ENCODE measurements at regions not wholly inside any gene's neighbourhood (a gene's known extent, or its start where the extent isn't known, plus 50 kb on each side); places are given as distances from the start of the nearest gene placed in this dataset.

DNA sequence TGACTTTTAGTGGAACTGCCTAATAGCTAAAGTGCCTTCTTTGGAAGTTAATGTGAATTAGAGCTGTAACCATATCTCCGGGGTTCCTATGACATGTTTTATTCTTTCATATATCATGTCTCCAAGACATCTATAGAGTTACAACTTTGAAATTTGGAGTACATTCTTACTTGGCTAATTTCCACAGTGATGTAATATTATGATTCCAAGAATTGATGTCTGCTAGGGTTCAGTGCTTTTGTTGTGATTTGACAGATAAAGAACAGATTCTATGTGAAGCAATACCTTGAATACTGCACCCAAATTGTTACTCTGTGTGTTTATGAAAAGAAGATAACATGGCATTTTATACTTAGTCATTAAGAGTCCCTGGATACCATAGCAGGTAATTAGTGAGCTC, 934.3 kb downstream of the NTRK3 start:
- H2AK5ac ChIP-seq (ENCODE audit: low read depth, low read length): no peak overlapping the region
- CTCF ChIA-PET (ENCODE audit: partially characterized antibody): no interaction called here
- H2BK15ac ChIP-seq (ENCODE audit: low read length): no peak overlapping the region
- H3K9me3 ChIP-seq (ENCODE audit: insufficient read depth in 2 of 2, low read depth in 1 of 2, low read length in 1 of 2): no peaks in the 10 kb centered on the region
- H3K23me2 ChIP-seq (ENCODE audit: low read depth, low read length): no peaks in the 10 kb centered on the region; the same call in 1 of the 2 replicates
- H3K36me3 ChIP-seq (ENCODE audit: control insufficient read depth in 2 of 4, insufficient read depth in 4 of 4, low read length in 3 of 4): no peaks in the 10 kb centered on the region
- no peak for TF ChIP-seq RNF2 (IDR thresholded peaks at IDR 0.05; ENCODE audit: borderline replicate concordance, low read depth, low read length, missing control alignments, poor library complexity, severe bottlenecking)
- no peak overlapping the region for H3K27ac ChIP-seq (ENCODE audit: low read depth, low read length)
- H3K4me2 ChIP-seq (ENCODE audit: insufficient read depth in 1 of 2, low read depth in 2 of 2, low read length in 2 of 2): no peak overlapping the region
- H4K91ac ChIP-seq (replicated peaks; ENCODE audit: insufficient read length, low read length): no peak overlapping the region
- no peak overlapping the region for H4K5ac ChIP-seq (ENCODE audit: insufficient read length, low read depth, low read length)
- H2BK120ac ChIP-seq (replicated peaks; ENCODE audit: low read depth, low read length): no peak overlapping the region
- H3K9ac ChIP-seq (replicated peaks in 1 of 4; ENCODE audit: extremely low read depth in 1 of 4, low read depth in 3 of 4, low read length in 3 of 4): no peak overlapping the region
- no peak overlapping the region for H2BK5ac ChIP-seq (ENCODE audit: low read depth, low read length)
- H4K20me1 ChIP-seq (replicated peaks in 1 of 2; ENCODE audit: control insufficient read depth in 1 of 2, insufficient read depth in 2 of 2, low read length in 2 of 2): no peaks in the 10 kb centered on the region
- H3K56ac ChIP-seq (replicated peaks; ENCODE audit: insufficient read length, low read depth, low read length): no peak overlapping the region
- DNase-seq (ENCODE audit: low read depth in 1 of 2, low spot score in 2 of 2) (no peak), FAIRE-seq (no peak)
- H3K79me1 ChIP-seq (ENCODE audit: low read depth, low read length): no peaks in the 10 kb centered on the region
- H2AFZ ChIP-seq (ENCODE audit: low read length): no peak overlapping the region
- POLR2A ChIA-PET (ENCODE audit: partially characterized antibody): no interaction called here
- H2BK12ac ChIP-seq (ENCODE audit: low read depth, low read length): no peak overlapping the region
- no peak overlapping the region for H3K4me3 ChIP-seq (ENCODE audit: extremely low read depth in 1 of 4, insufficient read depth in 2 of 4, low read depth in 3 of 4, low read length in 4 of 4)
- H3K4ac ChIP-seq (replicated peaks; ENCODE audit: insufficient read length, low read depth, low read length): no peak overlapping the region
- H3K79me2 ChIP-seq (ENCODE audit: control insufficient read depth in 1 of 2, insufficient read depth in 2 of 2, low read length in 2 of 2): no peaks in the 10 kb centered on the region
- no peak overlapping the region for H4K8ac ChIP-seq (ENCODE audit: extremely low read depth, insufficient read depth, low read length)
- no peak overlapping the region for H3K14ac ChIP-seq (ENCODE audit: insufficient read length)
- 95% methylated on average over 1 of the region's 1 CpG; no CpG with 5 or more reads in 1 of the 2 experiments for WGBS, 2 experiments (ENCODE audit: extremely low coverage in 1 of 2, insufficient coverage in 1 of 2, insufficient read length in 1 of 2, insufficient replicate concordance in 2 of 2, low coverage in 1 of 2, low lambda C conversion rate in 2 of 2, missing lambda C conversion rate in 1 of 2)
- H3K18ac ChIP-seq (ENCODE audit: extremely low read depth, low read length): no peak overlapping the region
- peaks cover 0 to 3% (median 2%) of the 10 kb centered on the region in 4 experiments; a peak in 2 of 7 replicates for H3K4me1 ChIP-seq (replicated peaks in 1 of 4; ENCODE audit: control insufficient read depth in 3 of 4, insufficient read depth in 4 of 4, low read length in 3 of 4)
- no peak overlapping the region for H3K23ac ChIP-seq (ENCODE audit: insufficient read length)
- H3K27me3 ChIP-seq (replicated peaks in 1 of 4; ENCODE audit: control insufficient read depth in 3 of 4, extremely low read depth in 1 of 4, insufficient read depth in 3 of 4, low read length in 3 of 4): no peaks in the 10 kb centered on the region
- H2BK20ac ChIP-seq (ENCODE audit: low read length): no peak overlapping the region
